GM12874 (cell line): ENCODE measurements at regions not wholly inside any gene's neighbourhood (a gene's known extent, or its start where the extent isn't known, plus 50 kb on each side); places are given as distances from the start of the nearest gene placed in this dataset.

Experiments used
- CTCF ChIP-seq: IDR thresholded peaks from 2 replicates; pipeline ENCODE4 v1.5.1; 2011; ENCODE audit warnings: low read depth, mild to moderate bottlenecking, control low read depth, low read length, moderate library complexity; ENCODE audit not compliant: insufficient read depth

DNA sequence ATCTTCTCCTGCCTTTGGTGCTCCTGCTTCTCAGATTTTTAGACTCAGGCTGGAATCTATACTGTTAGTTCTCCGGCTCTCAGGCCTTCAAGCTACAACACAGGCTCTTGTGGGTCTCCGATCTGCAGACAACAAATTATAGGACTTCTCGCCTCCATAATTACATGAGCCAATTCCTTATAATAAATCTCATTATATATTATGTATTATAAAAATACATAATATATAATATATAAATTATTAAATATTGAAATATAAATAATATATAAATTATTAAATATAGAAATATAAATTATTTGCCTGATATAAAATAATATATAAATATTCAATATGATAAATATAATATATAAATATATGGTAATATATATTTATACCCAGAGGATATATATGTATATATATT, 1214.0 kb downstream of the ROBO2 start:
- TF ChIP-seq CTCF: no peak

DNA sequence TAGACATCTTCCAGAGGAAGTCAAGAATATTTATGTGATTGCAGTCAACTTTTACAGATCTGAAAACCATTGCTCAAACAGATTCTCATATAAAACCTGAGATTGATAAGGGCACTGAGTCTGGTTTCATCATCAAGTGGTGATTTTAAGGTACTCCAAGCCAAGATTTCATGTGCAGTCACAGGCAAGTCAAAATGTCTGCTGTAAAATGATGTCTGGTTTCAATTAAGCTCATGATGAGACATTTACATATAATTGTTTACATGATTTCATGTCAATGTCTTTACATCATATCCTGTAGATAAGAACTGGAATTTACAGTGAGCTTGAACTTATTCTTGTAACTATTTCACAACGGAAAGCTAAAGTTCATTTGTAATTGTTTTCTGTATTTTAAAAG, 1215.5 kb downstream of the ROBO2 start:
- TF ChIP-seq CTCF: no peak

- no peak for TF ChIP-seq CTCF
Measured at GRCh38 chr3:78256123-78256522, 1216.2 kb downstream of the ROBO2 start.

GRCh38 chr3:78257951-78258530, 1218.1 kb downstream of the ROBO2 start:
- no peak for TF ChIP-seq CTCF

DNA sequence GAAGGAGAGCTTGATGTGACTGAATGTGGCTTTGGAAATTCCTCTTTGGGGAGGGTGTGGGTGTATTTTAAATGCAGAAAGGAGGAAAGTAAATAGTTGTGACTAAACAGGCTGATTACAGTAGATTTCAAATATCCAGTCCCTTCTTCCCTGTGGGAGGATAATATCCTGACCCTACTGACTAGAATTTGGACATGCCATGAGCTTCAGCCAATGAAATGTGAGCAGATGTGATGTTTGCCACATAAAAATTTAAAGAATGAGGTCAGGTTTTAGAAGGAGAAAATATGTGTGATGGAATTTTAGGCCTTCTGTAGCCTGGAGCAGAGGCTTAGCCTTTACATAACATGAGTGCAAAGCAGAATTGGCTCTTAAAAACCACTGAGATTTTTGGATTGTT, 1218.9 kb downstream of the ROBO2 start:
- no peak for TF ChIP-seq CTCF

- no peak for TF ChIP-seq CTCF
Measured at GRCh38 chr3:78260388-78260787, 1220.5 kb downstream of the ROBO2 start.

DNA sequence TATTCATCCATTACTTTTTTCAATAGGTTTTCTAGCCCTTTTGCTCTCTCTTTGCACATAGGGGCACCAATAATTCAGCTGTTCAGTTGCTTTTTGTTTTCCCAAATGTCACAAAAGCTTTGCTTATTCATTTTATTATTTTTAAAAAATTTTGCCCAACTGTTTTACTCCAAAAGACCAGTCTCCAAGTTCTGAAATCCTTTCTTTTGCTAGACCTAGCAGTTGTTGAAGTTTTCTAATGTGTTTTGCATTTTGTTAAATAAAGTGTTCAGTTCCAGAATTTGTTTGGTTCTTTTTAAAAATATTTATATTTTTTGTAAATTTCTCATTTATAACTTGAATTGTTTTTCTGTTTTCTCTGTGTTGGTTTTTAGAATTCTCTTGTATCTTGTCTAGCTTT, 1227.3 kb downstream of the ROBO2 start:
- no peak for TF ChIP-seq CTCF
